ENCODE measurements at regions not wholly inside any gene's neighbourhood (a gene's known extent, or its start where the extent isn't known, plus 50 kb on each side); places are given as distances from the start of the nearest gene placed in this dataset.

GRCh38 chr10:131843881-131844284 lies 56.9 kb upstream of the PPP2R2D start:
- DNase-seq (ENCODE audit: low spot score) = no peak
- no peak for TF ChIP-seq CTCF (IDR thresholded peaks at IDR 0.05; ENCODE audit: extremely low read depth, missing control alignments)

GRCh38 chr10:131844529-131845084 lies 56.2 kb upstream of the PPP2R2D start:
- no peak for TF ChIP-seq CTCF (IDR thresholded peaks at IDR 0.05; ENCODE audit: extremely low read depth, missing control alignments)
- DNase-seq (ENCODE audit: low spot score) = no peak

GRCh38 chr10:131845505-131846239 lies 55.1 kb upstream of the PPP2R2D start:
- TF ChIP-seq CTCF (IDR thresholded peaks at IDR 0.05; ENCODE audit: extremely low read depth, missing control alignments) = no peak
- DNase-seq (ENCODE audit: low spot score) = no peak

- DNase-seq (ENCODE audit: low spot score) = no peak
- TF ChIP-seq CTCF (IDR thresholded peaks at IDR 0.05; ENCODE audit: extremely low read depth, missing control alignments) = no peak
Observed at GRCh38 chr10:131846240-131847101, 54.3 kb upstream of the PPP2R2D start.

GRCh38 chr10:131847241-131847783 lies 53.5 kb upstream of the PPP2R2D start:
- no peak for TF ChIP-seq CTCF (IDR thresholded peaks at IDR 0.05; ENCODE audit: extremely low read depth, missing control alignments)
- DNase-seq (ENCODE audit: low spot score) = no peak

- no peak for TF ChIP-seq CTCF (IDR thresholded peaks at IDR 0.05; ENCODE audit: extremely low read depth, missing control alignments)
- no peak for DNase-seq (ENCODE audit: low spot score)
Observed at GRCh38 chr10:131848296-131848695, 52.5 kb upstream of the PPP2R2D start.
